Calu3 (cell line): ENCODE measurements at regions not wholly inside any gene's neighbourhood (a gene's known extent, or its start where the extent isn't known, plus 50 kb on each side); places are given as distances from the start of the nearest gene placed in this dataset.

ENCODE experiments used
- BruUV-seq: library from RNA; stranded (reverse); fragments of 400-500 nt; replicated peaks from 2 replicates; lab custom pipeline; 2021; lab: Mats Ljungman, UMichigan
- CTCF ChIA-PET: fragments of 300-600 bp; sonication (Branson Sonifier 250); formaldehyde crosslinking; loops from one replicate; lab custom pipeline; 2022; ENCODE audit warnings: antibody characterized with exemption; lab: Charles Lee
- DNase-seq: peaks from one replicate; pipeline ENCODE4 v3.0.0; 2022
- H3K27ac Mint-ChIP-seq: one replicate; pipeline ENCODE4 v1.8.0; 2022; ENCODE audit warnings: mixed read lengths; ENCODE audit not compliant: unreplicated experiment
- H3K27me3 Mint-ChIP-seq: one replicate; pipeline ENCODE4 v1.8.0; 2022; ENCODE audit warnings: mixed read lengths; ENCODE audit not compliant: unreplicated experiment
- H3K36me3 Mint-ChIP-seq: one replicate; pipeline ENCODE4 v1.8.0; 2022; ENCODE audit warnings: mild to moderate bottlenecking, moderate library complexity, mixed read lengths; ENCODE audit not compliant: insufficient read depth, unreplicated experiment
- H3K4me1 Mint-ChIP-seq: one replicate; pipeline ENCODE4 v1.8.0; 2022; ENCODE audit warnings: mild to moderate bottlenecking, low read depth, mixed read lengths; ENCODE audit not compliant: unreplicated experiment
- H3K4me3 Mint-ChIP-seq: one replicate; pipeline ENCODE4 v1.8.0; 2022; ENCODE audit warnings: mild to moderate bottlenecking, low read depth, moderate library complexity, mixed read lengths; ENCODE audit not compliant: unreplicated experiment
- H3K9me3 Mint-ChIP-seq: one replicate; pipeline ENCODE4 v1.8.0; 2022; ENCODE audit warnings: low read depth, mixed read lengths; ENCODE audit not compliant: unreplicated experiment
- CTCF ChIP-seq: fragments of 200-600 bp; IDR thresholded peaks from one replicate; pipeline ENCODE4 v1.8.0; 2022; ENCODE audit warnings: antibody characterized with exemption; ENCODE audit not compliant: unreplicated experiment
- intact Hi-C: fragments of 100-400 bp; cut with micrococcal nuclease; formaldehyde crosslinking; loops from one replicate; pipeline ENCODE4 v1.10.0; 2022; ENCODE audit not compliant: unreplicated experiment

GRCh38 chr10:8511026-8511425, 456.5 kb downstream of the GATA3 start:
- H3K36me3 Mint-ChIP-seq: no peaks in the 10 kb centered on the region
- H3K27me3 Mint-ChIP-seq: no peaks in the 10 kb centered on the region
- peaks cover 4% of the 10 kb centered on the region for H3K9me3 Mint-ChIP-seq
- TF ChIP-seq CTCF: no peak
- intact Hi-C loops: no loop called here
- no peak overlapping the region for H3K4me3 Mint-ChIP-seq
- H3K27ac Mint-ChIP-seq: no peak overlapping the region
- no peaks in the 10 kb centered on the region for H3K4me1 Mint-ChIP-seq
- CTCF ChIA-PET: no interaction called here
- BruUV-seq: no TSS peak
- DNase-seq: no peak

GRCh38 chr10:8513155-8514147, 459.0 kb downstream of the GATA3 start:
- Mint-ChIP-seq H3K4me1 (no peaks in the 10 kb centered on the region), H3K27ac (no peak overlapping the region), H3K27me3 (no peaks in the 10 kb centered on the region), H3K4me3 (no peak overlapping the region), H3K9me3 (peaks cover 4% of the 10 kb centered on the region), H3K36me3 (no peaks in the 10 kb centered on the region)
- no peak for TF ChIP-seq CTCF
- no peak for DNase-seq
- intact Hi-C loops: no loop called here
- CTCF ChIA-PET: interaction anchor here (0.7 kb wide), 1 partner anchor 257 kb away, joined by 4 read pairs; no protein-coding TSS in a partner anchor
- BruUV-seq: no TSS peak

GRCh38 chr10:8520382-8520781, 465.9 kb downstream of the GATA3 start:
- DNase-seq: no peak
- Mint-ChIP-seq H3K9me3 (peaks cover 13% of the 10 kb centered on the region), H3K27me3 (no peaks in the 10 kb centered on the region), H3K27ac (no peak overlapping the region), H3K4me3 (no peak overlapping the region), H3K36me3 (no peaks in the 10 kb centered on the region), H3K4me1 (no peaks in the 10 kb centered on the region)
- no peak for TF ChIP-seq CTCF
- BruUV-seq: no TSS peak
- CTCF ChIA-PET: interaction anchor here (0.6 kb wide), 1 partner anchor 23 kb away, joined by 3 read pairs; no protein-coding TSS in a partner anchor
- intact Hi-C loops: no loop called here

- no TSS peak for BruUV-seq
These were observed 473.3 kb downstream of the GATA3 start for GRCh38 chr10:8527773-8528172.

More at GRCh38 chr10:8527773-8528172, 473.3 kb downstream of the GATA3 start:
- no peak for TF ChIP-seq CTCF
- Mint-ChIP-seq H3K27ac (no peak overlapping the region), H3K4me1 (no peaks in the 10 kb centered on the region), H3K36me3 (no peaks in the 10 kb centered on the region), H3K27me3 (no peaks in the 10 kb centered on the region), H3K4me3 (no peak overlapping the region), H3K9me3 (peaks cover 2% of the 10 kb centered on the region)
- no peak for DNase-seq
- CTCF ChIA-PET: no interaction called here
- intact Hi-C loops: no loop called here
